NCI-H146 treated with DMSO at 0.1 percent for 48 hours (cell line): ENCODE measurements at regions not wholly inside any gene's neighbourhood (a gene's known extent, or its start where the extent isn't known, plus 50 kb on each side); places are given as distances from the start of the nearest gene placed in this dataset.

Experiments
- DNase-seq: peaks from one replicate; lab custom pipeline; 2025; ENCODE audit not compliant: unreplicated experiment; lab: John Stamatoyannopoulos, UW

- no peak for DNase-seq
Observed at GRCh38 chrX:118167361-118167760, 50.8 kb upstream of the KLHL13 start.

GRCh38 chrX:118171356-118171755 is 54.7 kb upstream of the KLHL13 start:
- no peak for DNase-seq

GRCh38 chrX:118174516-118175098 is 58.0 kb upstream of the KLHL13 start:
- no peak for DNase-seq

- DNase-seq, result no peak
Observed at GRCh38 chrX:118177708-118178107, 61.1 kb upstream of the KLHL13 start.

- DNase-seq, result no peak
Observed at GRCh38 chrX:118178450-118178849, 61.8 kb upstream of the KLHL13 start.

- DNase-seq, result no peak
Observed at GRCh38 chrX:118179161-118179560, 62.6 kb upstream of the KLHL13 start.

- DNase-seq, result no peak
Observed at GRCh38 chrX:118179718-118180117, 63.1 kb upstream of the KLHL13 start.

GRCh38 chrX:118181030-118181429 is 64.4 kb upstream of the KLHL13 start:
- no peak for DNase-seq

GRCh38 chrX:118182025-118182424 is 65.4 kb upstream of the KLHL13 start:
- DNase-seq, result no peak

GRCh38 chrX:118182681-118183080 is 66.1 kb upstream of the KLHL13 start:
- no peak for DNase-seq

- no peak for DNase-seq
Observed at GRCh38 chrX:118183606-118184005, 67.0 kb upstream of the KLHL13 start.

GRCh38 chrX:118187100-118187499 is 70.5 kb upstream of the KLHL13 start:
- DNase-seq, result no peak

GRCh38 chrX:118189000-118189399 is 72.4 kb upstream of the KLHL13 start:
- DNase-seq, result peak; percentile 20

- peak; percentile 33 for DNase-seq
Observed at GRCh38 chrX:118189628-118190027, 73.0 kb upstream of the KLHL13 start.

- DNase-seq, result no peak
Observed at GRCh38 chrX:118197730-118198129, 81.1 kb upstream of the KLHL13 start.

- DNase-seq, result no peak
Observed at GRCh38 chrX:118198577-118198976, 82.0 kb upstream of the KLHL13 start.

- DNase-seq, result no peak
Observed at GRCh38 chrX:118199997-118200396, 83.4 kb upstream of the KLHL13 start.

- no peak for DNase-seq
Observed at GRCh38 chrX:118205421-118206395, 89.1 kb upstream of the KLHL13 start.

GRCh38 chrX:118207831-118208453 is 91.3 kb upstream of the KLHL13 start:
- no peak for DNase-seq

GRCh38 chrX:118208481-118208880 is 91.9 kb upstream of the KLHL13 start:
- peak; percentile 84 for DNase-seq

- DNase-seq, result no peak
Observed at GRCh38 chrX:118211891-118212816, 95.5 kb upstream of the KLHL13 start.
